K562 (cell line): ENCODE measurements at regions not wholly inside any gene's neighbourhood (a gene's known extent, or its start where the extent isn't known, plus 50 kb on each side); places are given as distances from the start of the nearest gene placed in this dataset.

Experiments used
- ATAC-seq: fragments of 200-7000 bp; cut with Tn5 transposase; 3 replicates; pipeline ENCODE4 v1.9.1; 2020; ENCODE audit warnings: moderate library complexity
- BruUV-seq: library from RNA; stranded (reverse); fragments of 400-500 nt; replicated peaks from 2 replicates; lab custom pipeline; 2021; lab: Mats Ljungman, UMichigan
- CTCF ChIA-PET: fragments of 300-600 bp; formaldehyde crosslinking; extraction: SDS; loops from one replicate; lab custom pipeline; 2021; ENCODE audit warnings: low intra/inter-chr PET ratio; lab: Yijun Ruan, JAX
- POLR2A ChIA-PET: fragments of 300-600, 350-650 bp; sonication (Branson Sonifier 250); formaldehyde crosslinking; extraction: SDS; loops from one replicate; lab custom pipeline; 2021; ENCODE audit warnings: antibody characterized with exemption, inconsistent platforms; lab: Yijun Ruan, JAX
- DNase-seq, 4 experiments: peaks; one replicate each; pipeline versions ENCODE4 v3.0.0 to v3.0.0-alpha.2; 2011 to 2018; ENCODE audit warnings: low spot score in 3 of 4, mixed read lengths in 3 of 4; ENCODE audit errors: extremely low read depth in 1 of 4
- FAIRE-seq: peaks from 2 replicates; lab custom pipeline; 2011; peaks lifted over from hg19 to GRCh38; lab: Jason Lieb, UNC
- H2AFZ ChIP-seq: 2 replicates; pipeline ENCODE4 v1.6.0; 2011; ENCODE audit warnings: low read depth, low read length, control low read depth, inconsistent platforms
- H3K27ac ChIP-seq: fragments of 200-600 bp; 3 replicates; pipeline ENCODE4 v1.8.0; 2011; ENCODE audit warnings: low read depth, mild to moderate bottlenecking, control low read depth, inconsistent platforms, low read length, moderate library complexity, mixed read lengths; ENCODE audit errors: extremely low read depth
- H3K27me3 ChIP-seq, 2 experiments: fragments of 300-600 bp in 1 of 2; 2 replicates in 1 of 2; 3 replicates in 1 of 2; pipeline versions ENCODE4 v1.6.0 to v1.8.0; 2011; ENCODE audit warnings: inconsistent platforms in 2 of 2, low read length in 2 of 2, mild to moderate bottlenecking in 1 of 2, mixed read lengths in 1 of 2, moderate library complexity in 1 of 2; ENCODE audit not compliant: control insufficient read depth in 2 of 2, insufficient read depth in 2 of 2
- H3K36me3 ChIP-seq: fragments of 300-600 bp; 3 replicates; pipeline ENCODE4 v1.8.0; 2011; ENCODE audit warnings: mild to moderate bottlenecking, low read length, inconsistent platforms; ENCODE audit not compliant: control insufficient read depth, insufficient read depth
- H3K4me1 ChIP-seq, 2 experiments: fragments of 200-600 bp in 1 of 2; replicated peaks in 1 of 2; 2 replicates in 1 of 2; 3 replicates in 1 of 2; pipeline versions ENCODE4 v1.5.1 to v1.8.0; 2011; ENCODE audit warnings: inconsistent platforms in 2 of 2, low read length in 2 of 2, mild to moderate bottlenecking in 1 of 2, mixed read lengths in 1 of 2, moderate library complexity in 1 of 2; ENCODE audit not compliant: control insufficient read depth in 2 of 2, insufficient read depth in 2 of 2
- H3K4me2 ChIP-seq: 2 replicates; pipeline ENCODE4 v1.6.1; 2011; ENCODE audit warnings: low read length, control low read depth, inconsistent platforms, mixed read lengths; ENCODE audit not compliant: insufficient read depth
- H3K4me3 ChIP-seq: fragments of 200-600 bp; sonication (generic), shearing (Covaris generic); 2 replicates; pipeline ENCODE4 v1.5.1; 2016; ENCODE audit warnings: control low read depth, inconsistent platforms
- H3K79me2 ChIP-seq: fragments of 200-600 bp; 3 replicates; pipeline ENCODE4 v1.8.0; 2011; ENCODE audit warnings: low read length, inconsistent platforms; ENCODE audit not compliant: control insufficient read depth, insufficient read depth
- H3K9ac ChIP-seq, 2 experiments: 2 replicates each; pipeline versions ENCODE4 v1.6.0 to v1.6.1; 2011; ENCODE audit warnings: low read depth in 2 of 2, low read length in 2 of 2, control low read depth in 1 of 2, inconsistent platforms in 1 of 2, mild to moderate bottlenecking in 1 of 2, mixed read lengths in 1 of 2; ENCODE audit not compliant: insufficient read depth in 1 of 2
- H3K9me1 ChIP-seq: one replicate; pipeline ENCODE4 v1.6.0; 2011; ENCODE audit warnings: inconsistent platforms, mild to moderate bottlenecking, low read length, moderate library complexity; ENCODE audit not compliant: control insufficient read depth, insufficient read depth
- H3K9me3 ChIP-seq: replicated peaks from 2 replicates; pipeline ENCODE4 v1.5.1; 2011; ENCODE audit warnings: low read depth, low read length, inconsistent platforms; ENCODE audit not compliant: control insufficient read depth, insufficient read depth
- H4K20me1 ChIP-seq: replicated peaks from 2 replicates; pipeline ENCODE4 v1.6.1; 2011; ENCODE audit warnings: low read length, inconsistent platforms, mixed read lengths; ENCODE audit not compliant: control insufficient read depth, insufficient read depth
- CTCF ChIP-seq, 3 experiments: IDR thresholded peaks in 2 of 3; conservative IDR thresholded peaks in 1 of 3; 2 replicates each; pipeline ENCODE4 v1.5.1; 2011 to 2012; ENCODE audit warnings: low read length in 3 of 3, mild to moderate bottlenecking in 3 of 3, control low read depth in 2 of 3, improper control_type of control experiment in 1 of 3, inconsistent platforms in 1 of 3, low read depth in 1 of 3, mixed read lengths in 1 of 3, moderate library complexity in 1 of 3; ENCODE audit not compliant: insufficient read depth in 2 of 3
- ZSCAN29 ChIP-seq: fragments of 450-650 bp; IDR thresholded peaks from 2 replicates; pipeline ENCODE4 v1.6.1; 2017
- WGBS: fragments of 100-300 bp; shearing (Covaris generic); methylation state at CpG from one replicate; pipeline ENCODE4 v1.1.6; 2016; ENCODE audit warnings: low coverage, mixed read lengths; ENCODE audit not compliant: insufficient coverage; ENCODE audit errors: missing lambda C conversion rate; 5-methylcytosine and 5-hydroxymethylcytosine counted together
- in situ Hi-C: fragments of 300-500 bp; cut with MboI; formaldehyde crosslinking; loops from 4 replicates; pipeline ENCODE4 v1.15.0; 2018; ENCODE audit warnings: inconsistent platforms, mixed read lengths
- intact Hi-C: fragments of 100-400 bp; cut with micrococcal nuclease; formaldehyde crosslinking; loops from 2 replicates; pipeline ENCODE4 v1.14.2; 2022
- TF ChIP-seq, protein P1 (sequence below): sonication (generic); formaldehyde crosslinking; IDR thresholded peaks from 2 replicates; pipeline ENCODE4 v1.8.1; 2023; ENCODE audit warnings: mild to moderate bottlenecking, missing genetic modification reagents, moderate library complexity

DNA sequence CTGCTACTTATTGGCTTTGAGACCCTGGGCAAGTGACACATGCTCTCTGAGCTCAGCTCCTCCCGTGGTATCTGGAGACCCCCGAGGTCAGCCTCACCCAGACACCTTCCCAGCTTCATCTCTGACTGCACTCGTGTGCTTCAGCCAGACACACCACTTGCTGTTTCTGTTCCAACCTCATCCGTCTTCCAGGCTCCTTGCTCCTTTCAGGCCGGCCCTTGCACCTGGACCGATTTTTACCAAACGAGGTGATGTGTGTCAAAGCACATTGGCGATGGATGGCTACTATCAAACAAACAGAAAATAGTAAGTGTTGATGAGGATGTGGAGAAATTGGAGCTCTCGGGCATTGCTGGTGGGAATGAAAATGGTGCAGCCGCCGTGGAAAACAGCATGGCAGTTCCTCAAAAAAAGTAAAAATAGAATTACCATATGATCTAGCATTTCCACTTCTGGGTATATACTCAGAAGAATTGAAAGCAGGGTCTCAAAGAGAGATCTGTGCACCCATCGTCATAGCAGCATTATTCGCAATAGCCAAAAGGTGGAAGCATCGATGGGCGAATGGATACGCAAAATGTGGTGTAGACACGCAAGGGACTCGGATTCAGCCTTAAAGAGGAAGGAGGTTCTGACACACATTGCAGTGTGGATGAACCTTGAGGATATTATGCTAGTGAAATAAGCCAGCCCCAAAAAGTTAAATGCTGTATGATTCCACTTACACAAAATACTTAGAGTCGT is 96.1 kb upstream of the IER5L start:
- Histone ChIP-seq H3K27me3 (peaks cover 23 to 52% of the 10 kb centered on the region in 2 experiments; a peak in 4 of 5 replicates), H3K4me1 (peaks cover 0 to 11% of the 10 kb centered on the region in 2 experiments; a peak in 4 of 5 replicates), H2AFZ (no peak overlapping the region), H3K79me2 (no peaks in the 10 kb centered on the region), H4K20me1 (peaks cover 3% of the 10 kb centered on the region; the same call in 1 of the 2 replicates), H3K9ac (no peak overlapping the region), H3K9me1 (no peaks in the 10 kb centered on the region), H3K4me3 (no peak overlapping the region), H3K27ac (no peak overlapping the region), H3K9me3 (no peaks in the 10 kb centered on the region), H3K4me2 (no peak overlapping the region), H3K36me3 (no peaks in the 10 kb centered on the region)
- in situ Hi-C loops (no loop called here), intact Hi-C loops (no loop called here)
- 11% methylated on average over 19 of the region's 19 CpGs for WGBS
- no peak for DNase-seq
- ChIA-PET POLR2A (interaction anchor here (0.6 to 0.9 kb wide), 2 partner anchors 8 to 193 kb away, joined by 3 read pairs; partner anchors contain the start of gene DOLPP1), CTCF (no interaction called here)
- BruUV-seq: no TSS peak
- TF ChIP-seq, protein P1, sequence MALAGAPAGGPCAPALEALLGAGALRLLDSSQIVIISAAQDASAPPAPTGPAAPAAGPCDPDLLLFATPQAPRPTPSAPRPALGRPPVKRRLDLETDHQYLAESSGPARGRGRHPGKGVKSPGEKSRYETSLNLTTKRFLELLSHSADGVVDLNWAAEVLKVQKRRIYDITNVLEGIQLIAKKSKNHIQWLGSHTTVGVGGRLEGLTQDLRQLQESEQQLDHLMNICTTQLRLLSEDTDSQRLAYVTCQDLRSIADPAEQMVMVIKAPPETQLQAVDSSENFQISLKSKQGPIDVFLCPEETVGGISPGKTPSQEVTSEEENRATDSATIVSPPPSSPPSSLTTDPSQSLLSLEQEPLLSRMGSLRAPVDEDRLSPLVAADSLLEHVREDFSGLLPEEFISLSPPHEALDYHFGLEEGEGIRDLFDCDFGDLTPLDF (CRISPR knock-in tag): no peak
- TF ChIP-seq ZSCAN29 (peak; percentile 68; the same call in 1 of the 2 replicates), CTCF (IDR thresholded peaks at IDR 0.05 in 2 of 3, conservative IDR thresholded peaks at IDR 0.05 in 1 of 3; ENCODE audit: insufficient read depth in 2 of 3, low read depth in 1 of 3, low read length in 3 of 3) (peak in 1 of 3 experiments; percentile 6; a peak in 1 of 6 replicates)
- no peak for FAIRE-seq
- ATAC-seq: no peak
